Suprapubic skin (tissue), 4 donors: ENCODE measurements at regions not wholly inside any gene's neighbourhood (a gene's known extent, or its start where the extent isn't known, plus 50 kb on each side); places are given as distances from the start of the nearest gene placed in this dataset.
"Not testable (repeated sequence)": the region's sequence is repeated elsewhere in the genome, so short reads cannot be mapped to it uniquely, and the experiment has no call there.

Experiments used
- DNase-seq, 2 donors: peaks; one replicate each; pipeline ENCODE4 v3.0.0-alpha.2; 2019; ENCODE audit warnings: low spot score in 2 of 2
- H3K27ac ChIP-seq: fragments of 200-600 bp; sonication (generic); one replicate; pipeline ENCODE4 v1.5.1; 2019
- H3K27me3 ChIP-seq: fragments of 200-600 bp; sonication (generic); one replicate; pipeline ENCODE4 v1.5.1; 2019
- H3K36me3 ChIP-seq: fragments of 200-600 bp; sonication (generic); one replicate; pipeline ENCODE4 v1.5.1; 2019
- H3K4me1 ChIP-seq: fragments of 200-600 bp; sonication (generic); one replicate; pipeline ENCODE4 v1.5.1; 2019
- H3K4me3 ChIP-seq: fragments of 200-600 bp; sonication (generic); one replicate; pipeline ENCODE4 v1.5.1; 2019; ENCODE audit warnings: mild to moderate bottlenecking
- H3K9me3 ChIP-seq: fragments of 200-600 bp; sonication (generic); one replicate; pipeline ENCODE4 v1.5.1; 2019
- CTCF ChIP-seq, 2 donors: fragments of 200-600 bp in 1 of 2; fragments of 450-650 bp in 1 of 2; sonication (generic) in 1 of 2; IDR thresholded peaks; one replicate each; pipeline ENCODE4 v1.5.1; 2016 to 2019; ENCODE audit warnings: antibody characterized with exemption in 2 of 2, mild to moderate bottlenecking in 1 of 2, moderate library complexity in 1 of 2
- EP300 ChIP-seq: sonication (generic); formaldehyde crosslinking; IDR thresholded peaks from one replicate; pipeline ENCODE4 v1.6.1; 2017; ENCODE audit warnings: antibody characterized with exemption
- POLR2A ChIP-seq, 2 donors: fragments of 450-650 bp; IDR thresholded peaks; one replicate each; pipeline ENCODE4 v1.6.1; 2017; ENCODE audit warnings: antibody characterized with exemption in 2 of 2, mild to moderate bottlenecking in 2 of 2, moderate library complexity in 2 of 2
- POLR2AphosphoS5 ChIP-seq, 3 donors: sonication (generic); formaldehyde crosslinking; IDR thresholded peaks; one replicate each; pipeline ENCODE4 v1.6.1; 2017; ENCODE audit warnings: antibody characterized with exemption in 3 of 3
- WGBS: methylation state at CpG from one replicate; pipeline ENCODE4 v1.1.5; 2018; 5-methylcytosine and 5-hydroxymethylcytosine counted together

GRCh38 chr5:122515210-122515609 is 203.2 kb downstream of the SNCAIP start:
- WGBS: 96% methylated on average over 21 of the region's 23 CpGs
- not testable (repeated sequence) for DNase-seq, H3K27me3 ChIP-seq, H3K4me3 ChIP-seq, H3K27ac ChIP-seq, H3K9me3 ChIP-seq, H3K36me3 ChIP-seq, H3K4me1 ChIP-seq

GRCh38 chr5:122515709-122516431 is 203.8 kb downstream of the SNCAIP start:
- Histone ChIP-seq H3K27ac (no peak overlapping the region), H3K36me3 (no peaks in the 10 kb centered on the region), H3K4me1 (no peaks in the 10 kb centered on the region), H3K4me3 (no peak overlapping the region), H3K9me3 (no peaks in the 10 kb centered on the region), H3K27me3 (no peaks in the 10 kb centered on the region)
- WGBS: 56% methylated on average over 6 of the region's 6 CpGs
- TF ChIP-seq CTCF (IDR thresholded peaks at IDR 0.05) (peak; percentile 41 to 51), POLR2A (IDR thresholded peaks at IDR 0.05) (no peak)
- DNase-seq: no peak

- Histone ChIP-seq H3K4me3 (no peak overlapping the region), H3K27me3 (no peaks in the 10 kb centered on the region), H3K9me3 (no peaks in the 10 kb centered on the region), H3K27ac (no peak overlapping the region), H3K4me1 (no peaks in the 10 kb centered on the region), H3K36me3 (no peaks in the 10 kb centered on the region)
- 69% methylated on average over 4 of the region's 4 CpGs for WGBS
- DNase-seq: no peak
- TF ChIP-seq POLR2AphosphoS5 (IDR thresholded peaks at IDR 0.05) (no peak), CTCF (IDR thresholded peaks at IDR 0.05) (no peak), EP300 (no peak)
Observed at GRCh38 chr5:122516432-122516743, 204.4 kb downstream of the SNCAIP start.

GRCh38 chr5:122517091-122517490 is 205.1 kb downstream of the SNCAIP start:
- no peaks in the 10 kb centered on the region for H3K4me1 ChIP-seq
- no peaks in the 10 kb centered on the region for H3K27me3 ChIP-seq
- H3K4me3 ChIP-seq: no peak overlapping the region
- no peaks in the 10 kb centered on the region for H3K9me3 ChIP-seq
- no peak overlapping the region for H3K27ac ChIP-seq
- 96% methylated on average over 1 of the region's 1 CpG for WGBS
- DNase-seq: no peak
- TF ChIP-seq EP300 (no peak), POLR2AphosphoS5 (IDR thresholded peaks at IDR 0.05) (no peak), CTCF (IDR thresholded peaks at IDR 0.05) (no peak), POLR2A (IDR thresholded peaks at IDR 0.05) (no peak)
- H3K36me3 ChIP-seq: no peaks in the 10 kb centered on the region

GRCh38 chr5:122523776-122524175 is 211.7 kb downstream of the SNCAIP start:
- no peak for TF ChIP-seq CTCF (IDR thresholded peaks at IDR 0.05)
- TF ChIP-seq POLR2A (IDR thresholded peaks at IDR 0.05): no peak
- no peak for TF ChIP-seq POLR2AphosphoS5 (IDR thresholded peaks at IDR 0.05)
- TF ChIP-seq EP300: no peak
- DNase-seq: no peak
- Histone ChIP-seq H3K4me1 (no peaks in the 10 kb centered on the region), H3K4me3 (no peak overlapping the region), H3K27me3 (no peaks in the 10 kb centered on the region), H3K36me3 (no peaks in the 10 kb centered on the region), H3K27ac (no peak overlapping the region), H3K9me3 (no peaks in the 10 kb centered on the region)
- WGBS: 93% methylated on average over 6 of the region's 6 CpGs

GRCh38 chr5:122527547-122527946 is 215.5 kb downstream of the SNCAIP start:
- no peaks in the 10 kb centered on the region for H3K9me3 ChIP-seq
- H3K27ac ChIP-seq: no peak overlapping the region
- no peak overlapping the region for H3K4me3 ChIP-seq
- DNase-seq: no peak
- TF ChIP-seq CTCF (IDR thresholded peaks at IDR 0.05): no peak
- TF ChIP-seq EP300: no peak
- TF ChIP-seq POLR2AphosphoS5 (IDR thresholded peaks at IDR 0.05): no peak
- no peak for TF ChIP-seq POLR2A (IDR thresholded peaks at IDR 0.05)
- WGBS: 100% methylated on average over 1 of the region's 1 CpG
- no peaks in the 10 kb centered on the region for H3K36me3 ChIP-seq
- H3K27me3 ChIP-seq: no peaks in the 10 kb centered on the region
- no peaks in the 10 kb centered on the region for H3K4me1 ChIP-seq
